ENCODE measurements at regions not wholly inside any gene's neighbourhood (a gene's known extent, or its start where the extent isn't known, plus 50 kb on each side); places are given as distances from the start of the nearest gene placed in this dataset.

GRCh38 chr20:30910937-30911725, 346.3 kb upstream of the DEFB115 start:
- FAIRE-seq (no peak), DNase-seq (ENCODE audit: low read depth in 1 of 2, low spot score in 2 of 2) (no peak)
- Histone ChIP-seq H3K27me3 (replicated peaks in 1 of 4; ENCODE audit: control insufficient read depth in 3 of 4, extremely low read depth in 1 of 4, insufficient read depth in 3 of 4, low read length in 3 of 4) (no peaks in the 10 kb centered on the region), H3K4me3 (ENCODE audit: extremely low read depth in 1 of 4, insufficient read depth in 2 of 4, low read depth in 3 of 4, low read length in 4 of 4) (no peak overlapping the region), H3K79me2 (ENCODE audit: control insufficient read depth in 1 of 2, insufficient read depth in 2 of 2, low read length in 2 of 2) (no peaks in the 10 kb centered on the region), H4K20me1 (replicated peaks in 1 of 2; ENCODE audit: control insufficient read depth in 1 of 2, insufficient read depth in 2 of 2, low read length in 2 of 2) (no peaks in the 10 kb centered on the region), H3K23ac (ENCODE audit: insufficient read length) (no peak overlapping the region), H2AK5ac (ENCODE audit: low read depth, low read length) (no peak overlapping the region), H3K4me2 (ENCODE audit: insufficient read depth in 1 of 2, low read depth in 2 of 2, low read length in 2 of 2) (no peak overlapping the region; a peak in 2 of 4 replicates), H4K5ac (ENCODE audit: insufficient read length, low read depth, low read length) (no peak overlapping the region), H3K14ac (ENCODE audit: insufficient read length) (no peak overlapping the region), H4K91ac (replicated peaks; ENCODE audit: insufficient read length, low read length) (no peak overlapping the region), H3K9ac (replicated peaks in 1 of 4; ENCODE audit: extremely low read depth in 1 of 4, low read depth in 3 of 4, low read length in 3 of 4) (no peak overlapping the region), H3K27ac (ENCODE audit: low read depth, low read length) (no peak overlapping the region), H2AFZ (ENCODE audit: low read length) (no peak overlapping the region), H4K8ac (ENCODE audit: extremely low read depth, insufficient read depth, low read length) (peak overlapping the region; percentile 25; the same call in 1 of the 2 replicates), H2BK5ac (ENCODE audit: low read depth, low read length) (no peak overlapping the region), H3K56ac (replicated peaks; ENCODE audit: insufficient read length, low read depth, low read length) (no peak overlapping the region), H3K4me1 (replicated peaks in 1 of 4; ENCODE audit: control insufficient read depth in 3 of 4, insufficient read depth in 4 of 4, low read length in 3 of 4) (no peaks in the 10 kb centered on the region), H3K23me2 (ENCODE audit: low read depth, low read length) (no peaks in the 10 kb centered on the region), H3K18ac (ENCODE audit: extremely low read depth, low read length) (no peak overlapping the region), H2BK15ac (ENCODE audit: low read length) (no peak overlapping the region), H2BK120ac (replicated peaks; ENCODE audit: low read depth, low read length) (no peak overlapping the region), H3K4ac (replicated peaks; ENCODE audit: insufficient read length, low read depth, low read length) (no peak overlapping the region), H3K36me3 (ENCODE audit: control insufficient read depth in 2 of 4, insufficient read depth in 4 of 4, low read length in 3 of 4) (no peaks in the 10 kb centered on the region), H3K79me1 (ENCODE audit: low read depth, low read length) (no peaks in the 10 kb centered on the region), H2BK20ac (ENCODE audit: low read length) (no peak overlapping the region), H2BK12ac (ENCODE audit: low read depth, low read length) (no peak overlapping the region), H3K9me3 (ENCODE audit: insufficient read depth in 2 of 2, low read depth in 1 of 2, low read length in 1 of 2) (peaks cover 12 to 79% of the 10 kb centered on the region in 2 experiments; a peak in 3 of 4 replicates)
- CTCF ChIA-PET (ENCODE audit: partially characterized antibody), result no interaction called here
- POLR2A ChIA-PET (ENCODE audit: partially characterized antibody), result no interaction called here
- WGBS, 2 experiments (ENCODE audit: extremely low coverage in 1 of 2, insufficient coverage in 1 of 2, insufficient read length in 1 of 2, insufficient replicate concordance in 2 of 2, low coverage in 1 of 2, low lambda C conversion rate in 2 of 2, missing lambda C conversion rate in 1 of 2), result 86% methylated on average over 16 of the region's 18 CpGs; no CpG with 5 or more reads in 1 of the 2 experiments
- no peak for TF ChIP-seq KDM1A (IDR thresholded peaks at IDR 0.05; ENCODE audit: borderline replicate concordance, low read length)
- no peak for TF ChIP-seq SAP30 (IDR thresholded peaks at IDR 0.05; ENCODE audit: insufficient read depth, insufficient replicate concordance, low read length)
- no peak for TF ChIP-seq MAFK (IDR thresholded peaks at IDR 0.05; ENCODE audit: low read depth, low read length)
- TF ChIP-seq ASH2L (IDR thresholded peaks at IDR 0.05; ENCODE audit: low read length), result no peak
- TF ChIP-seq CTCF (IDR thresholded peaks at IDR 0.05; ENCODE audit: control extremely low read depth in 1 of 3, insufficient read depth in 1 of 3, low read depth in 1 of 3, low read length in 3 of 3), result no peak
- no peak for TF ChIP-seq SIN3A (conservative IDR thresholded peaks at IDR 0.05 in 1 of 2, IDR thresholded peaks at IDR 0.05 in 1 of 2; ENCODE audit: low read depth in 1 of 2, low read length in 2 of 2)
- no peak for TF ChIP-seq EGR1 (IDR thresholded peaks at IDR 0.05; ENCODE audit: borderline replicate concordance, low read depth, low read length)
- TF ChIP-seq PHF8 (conservative IDR thresholded peaks at IDR 0.05; ENCODE audit: low read depth, low read length), result no peak
- TF ChIP-seq TAF7 (optimal IDR thresholded peaks at IDR 0.05; ENCODE audit: borderline replicate concordance, low read depth, low read length), result no peak
- TF ChIP-seq CBX5 (IDR thresholded peaks at IDR 0.05; ENCODE audit: low read depth, low read length), result no peak

Data from H1 (cell line).